Activated CD4-positive, alpha-beta T cell treated with anti-CD3 and anti-CD28 coated beads for 36 hours (primary cell): ENCODE measurements at regions not wholly inside any gene's neighbourhood (a gene's known extent, or its start where the extent isn't known, plus 50 kb on each side); places are given as distances from the start of the nearest gene placed in this dataset.

Experiments used
- ATAC-seq: fragments of 200-7000 bp; cut with Tn5 transposase; one replicate; pipeline ENCODE4 v1.10.0; 2021; ENCODE audit warnings: mild to moderate bottlenecking, moderate library complexity
- CTCF ChIA-PET: fragments of 350-600 bp; sonication (Branson Sonifier 250); formaldehyde crosslinking; loops from one replicate; lab custom pipeline; 2021; ENCODE audit warnings: antibody characterized with exemption; lab: Charles Lee
- POLR2A ChIA-PET: fragments of 350-600 bp; sonication (Branson Sonifier 250); formaldehyde crosslinking; loops from one replicate; lab custom pipeline; 2021; ENCODE audit warnings: antibody characterized with exemption, inconsistent platforms; lab: Charles Lee
- DNase-seq: peaks from one replicate; pipeline ENCODE4 v3.0.0-alpha.2; 2020
- H3K27ac Mint-ChIP-seq: one replicate; pipeline ENCODE4 v1.8.0; 2021; ENCODE audit warnings: mixed read lengths
- H3K27me3 Mint-ChIP-seq: one replicate; pipeline ENCODE4 v1.8.0; 2021; ENCODE audit warnings: mixed read lengths
- H3K36me3 Mint-ChIP-seq: one replicate; pipeline ENCODE4 v1.8.0; 2021; ENCODE audit warnings: low read depth, mixed read lengths
- H3K4me1 Mint-ChIP-seq: one replicate; pipeline ENCODE4 v1.8.0; 2021; ENCODE audit warnings: mixed read lengths
- H3K4me3 Mint-ChIP-seq: one replicate; pipeline ENCODE4 v1.8.0; 2021; ENCODE audit warnings: mild to moderate bottlenecking, moderate library complexity, mixed read lengths
- H3K9me3 Mint-ChIP-seq: one replicate; pipeline ENCODE4 v1.8.0; 2021; ENCODE audit warnings: low read depth, mixed read lengths
- intact Hi-C, 2 experiments: fragments of 100-400 bp; cut with DNase I in 1 of 2; cut with micrococcal nuclease in 1 of 2; formaldehyde crosslinking; loops; one replicate each; pipeline versions ENCODE4 v1.14.2 to v1.15.1; 2022 to 2024; cut with DNase I, micrococcal nuclease

DNA sequence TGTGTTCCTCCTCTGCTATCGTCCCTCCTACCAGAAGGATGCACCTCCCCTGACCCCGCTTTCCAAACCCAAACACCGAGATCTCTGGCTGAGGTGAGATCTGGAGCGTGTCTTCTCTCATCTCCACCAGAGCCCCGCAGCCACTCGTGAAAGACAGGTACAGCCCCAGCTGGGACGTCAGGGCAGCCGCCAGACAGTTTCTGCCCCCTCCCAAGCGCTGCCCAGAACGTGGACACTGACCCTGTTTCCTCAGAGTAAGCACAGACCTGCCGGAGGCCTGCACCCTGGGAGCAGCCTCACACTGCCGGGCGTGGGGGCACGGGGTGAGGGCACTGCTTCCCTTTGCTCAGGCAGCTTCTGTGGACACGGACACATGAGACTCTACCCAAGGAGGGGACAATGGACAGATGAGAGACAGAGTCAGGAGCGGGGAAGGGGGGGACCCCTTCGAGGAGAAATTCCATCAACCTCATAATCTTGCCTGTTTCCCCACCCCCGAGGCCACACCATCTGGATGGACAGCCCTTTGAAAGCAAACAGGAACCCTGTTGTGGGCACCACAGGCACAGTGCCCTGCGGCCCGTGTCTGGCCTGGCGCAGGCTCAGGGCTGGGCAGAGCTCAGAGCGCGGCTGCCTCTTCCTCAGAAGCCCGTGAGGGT, 210.6 kb downstream of the DLL1 start:
- H3K27ac Mint-ChIP-seq: no peak overlapping the region
- peaks cover 3% of the 10 kb centered on the region for H3K4me1 Mint-ChIP-seq
- intact Hi-C loops: no loop called here
- ATAC-seq: no peak
- ChIA-PET CTCF (no interaction called here), POLR2A (interaction anchor here (0.7 kb wide), 1 partner anchor 122 kb away, joined by 3 read pairs; no protein-coding TSS in a partner anchor)
- H3K36me3 Mint-ChIP-seq: no peaks in the 10 kb centered on the region
- H3K27me3 Mint-ChIP-seq: peaks cover 4% of the 10 kb centered on the region
- peaks cover 3% of the 10 kb centered on the region for H3K9me3 Mint-ChIP-seq
- no peak overlapping the region for H3K4me3 Mint-ChIP-seq
- DNase-seq: no peak

DNA sequence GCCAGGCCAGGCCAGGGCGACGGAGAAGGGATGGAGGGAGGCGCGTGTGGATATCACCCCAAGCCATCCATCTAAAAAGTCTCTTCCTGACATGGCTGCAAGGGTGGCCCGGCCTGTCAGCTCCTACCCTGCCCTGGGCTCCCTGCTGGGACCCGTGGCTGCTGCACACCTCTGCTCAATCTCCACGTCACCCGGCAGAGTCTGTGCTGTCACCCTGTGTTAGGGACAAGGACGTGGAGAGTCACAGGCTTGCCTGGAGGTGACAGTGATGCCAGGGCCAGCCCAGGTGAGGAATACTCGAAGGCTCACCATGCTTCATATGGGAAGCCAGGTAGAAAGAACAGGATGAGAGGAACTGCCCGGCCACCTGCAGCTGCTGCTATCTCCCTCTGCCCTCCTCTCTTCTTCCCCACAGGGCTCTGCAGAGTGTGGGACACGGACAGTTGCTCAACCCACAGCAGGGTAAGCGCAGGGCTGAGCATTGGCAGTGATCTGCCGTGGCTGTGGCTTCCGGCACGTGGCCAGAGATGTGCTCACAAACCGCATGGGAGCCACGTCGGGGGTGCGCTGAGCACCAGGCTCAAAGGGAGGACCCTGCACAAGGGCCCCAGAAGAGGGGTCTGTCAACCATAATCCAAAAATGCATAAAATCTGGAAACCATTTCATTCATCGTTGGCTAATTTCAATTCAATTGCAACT, 214.3 kb downstream of the DLL1 start:
- intact Hi-C loops: no loop called here
- no peak overlapping the region for H3K27ac Mint-ChIP-seq
- H3K36me3 Mint-ChIP-seq: no peaks in the 10 kb centered on the region
- H3K4me3 Mint-ChIP-seq: no peak overlapping the region
- peaks cover 3% of the 10 kb centered on the region for H3K9me3 Mint-ChIP-seq
- no peaks in the 10 kb centered on the region for H3K4me1 Mint-ChIP-seq
- ChIA-PET CTCF (no interaction called here), POLR2A (no interaction called here)
- DNase-seq (no peak), ATAC-seq (no peak)
- H3K27me3 Mint-ChIP-seq: peaks cover 8% of the 10 kb centered on the region

DNA sequence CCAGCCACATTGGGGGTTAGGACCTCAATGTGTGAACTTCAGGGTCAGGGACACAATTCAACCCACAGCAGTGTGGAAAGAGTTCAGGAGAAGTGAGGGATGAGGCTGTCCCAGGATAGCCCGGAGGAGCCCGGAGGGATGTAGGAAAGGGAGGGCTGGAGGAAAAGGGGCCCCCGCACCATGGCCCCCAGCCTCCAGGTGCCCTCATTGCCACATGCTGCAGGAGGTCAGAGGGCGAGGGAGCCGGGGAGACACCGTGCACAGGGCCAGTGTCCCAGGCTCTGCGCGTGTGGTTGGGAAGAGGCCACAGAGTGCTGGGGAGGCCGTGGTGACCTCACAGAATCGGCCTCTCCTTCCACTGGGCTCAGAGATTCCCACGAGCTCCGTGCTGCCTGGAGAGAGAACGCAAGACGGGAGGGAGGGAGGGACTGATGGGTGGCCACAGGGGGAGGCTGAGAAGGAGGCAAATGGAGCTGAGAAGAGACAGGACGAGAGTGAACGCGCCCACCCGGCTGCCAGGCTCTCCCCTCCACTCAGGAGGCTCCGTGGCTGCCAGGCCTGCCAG, 215.1 kb downstream of the DLL1 start:
- POLR2A ChIA-PET: no interaction called here
- H3K4me1 Mint-ChIP-seq: no peaks in the 10 kb centered on the region
- no peaks in the 10 kb centered on the region for H3K36me3 Mint-ChIP-seq
- CTCF ChIA-PET: interaction anchor here (0.6 kb wide), 1 partner anchor 127 kb away, joined by 3 read pairs; no protein-coding TSS in a partner anchor
- intact Hi-C loops: no loop called here
- peaks cover 3% of the 10 kb centered on the region for H3K9me3 Mint-ChIP-seq
- no peak overlapping the region for H3K4me3 Mint-ChIP-seq
- no peak overlapping the region for H3K27ac Mint-ChIP-seq
- ATAC-seq (no peak), DNase-seq (no peak)
- peaks cover 8% of the 10 kb centered on the region for H3K27me3 Mint-ChIP-seq

DNA sequence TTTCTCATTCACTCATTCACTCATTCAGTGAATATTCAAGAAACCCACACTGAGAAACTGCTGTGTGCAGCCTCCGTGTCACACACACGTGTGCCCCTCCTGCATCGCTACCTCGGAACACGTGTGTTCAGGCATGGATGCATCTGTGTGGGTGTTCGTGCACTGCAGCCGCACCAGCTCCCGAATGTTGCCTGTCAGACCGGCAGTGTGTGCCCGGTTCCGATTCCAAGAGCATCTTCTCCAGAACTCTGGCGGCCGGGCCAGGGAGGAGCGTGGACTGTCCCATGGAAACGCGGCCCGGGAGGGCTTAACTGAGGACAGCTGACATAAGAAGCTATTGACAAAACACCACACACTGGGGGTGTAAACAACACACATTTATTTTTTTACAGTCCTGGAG, 216.0 kb downstream of the DLL1 start:
- no peaks in the 10 kb centered on the region for H3K36me3 Mint-ChIP-seq
- no peaks in the 10 kb centered on the region for H3K4me1 Mint-ChIP-seq
- ATAC-seq (no peak), DNase-seq (no peak)
- no peak overlapping the region for H3K27ac Mint-ChIP-seq
- intact Hi-C loops: no loop called here
- peaks cover 10% of the 10 kb centered on the region for H3K27me3 Mint-ChIP-seq
- ChIA-PET CTCF (interaction anchor here (0.6 kb wide), 1 partner anchor 126 kb away, joined by 3 read pairs; no protein-coding TSS in a partner anchor), POLR2A (no interaction called here)
- no peak overlapping the region for H3K4me3 Mint-ChIP-seq
- peaks cover 3% of the 10 kb centered on the region for H3K9me3 Mint-ChIP-seq

DNA sequence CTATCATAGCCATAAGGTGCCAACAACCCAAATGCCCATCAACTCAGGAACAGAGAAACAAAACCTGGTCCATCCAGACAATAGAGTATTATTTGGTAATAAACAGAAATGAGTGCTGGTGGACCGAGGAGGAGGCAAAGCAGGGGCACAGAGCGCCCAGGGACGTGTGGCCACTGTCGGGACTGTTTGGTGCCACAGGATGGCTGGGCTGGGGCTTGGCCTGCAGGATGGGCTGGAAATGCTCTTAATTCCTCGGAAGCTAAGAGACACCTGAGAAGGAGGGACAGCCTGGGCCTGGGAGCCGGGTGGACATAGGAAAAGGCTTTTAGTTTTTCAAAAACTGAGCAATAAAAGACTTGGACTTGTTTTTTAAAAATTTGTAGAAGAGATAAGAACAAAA, 216.4 kb downstream of the DLL1 start:
- POLR2A ChIA-PET: no interaction called here
- H3K27me3 Mint-ChIP-seq: peaks cover 11% of the 10 kb centered on the region
- H3K36me3 Mint-ChIP-seq: no peaks in the 10 kb centered on the region
- H3K27ac Mint-ChIP-seq: no peak overlapping the region
- H3K9me3 Mint-ChIP-seq: peaks cover 4% of the 10 kb centered on the region
- intact Hi-C loops: no loop called here
- H3K4me1 Mint-ChIP-seq: no peaks in the 10 kb centered on the region
- no peak for ATAC-seq
- DNase-seq: no peak
- CTCF ChIA-PET: interaction anchor here (0.7 kb wide), 1 partner anchor 496 kb away, joined by 3 read pairs; no protein-coding TSS in a partner anchor
- no peak overlapping the region for H3K4me3 Mint-ChIP-seq

DNA sequence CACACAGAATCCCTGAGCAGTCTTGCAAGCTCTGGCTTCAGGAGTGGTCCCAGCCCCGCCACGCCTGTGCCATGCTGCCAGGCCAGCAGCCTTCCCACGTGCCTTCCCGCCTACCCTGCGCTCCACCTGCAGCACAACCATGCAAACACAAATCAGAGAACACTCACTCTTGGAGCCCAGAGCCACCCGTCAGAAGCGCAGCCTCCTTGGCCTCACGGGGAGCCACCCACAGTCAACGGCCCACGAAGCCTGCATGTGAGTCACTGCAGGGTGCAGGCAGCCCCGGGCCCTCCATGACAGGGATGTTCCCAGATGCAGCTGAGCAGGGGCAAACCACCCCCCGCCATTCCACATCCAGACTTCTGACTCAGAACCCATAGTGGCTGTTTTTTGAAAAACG, 217.0 kb downstream of the DLL1 start:
- Mint-ChIP-seq H3K4me1 (no peaks in the 10 kb centered on the region), H3K27ac (no peak overlapping the region), H3K36me3 (no peaks in the 10 kb centered on the region), H3K9me3 (peaks cover 4% of the 10 kb centered on the region), H3K27me3 (peaks cover 10% of the 10 kb centered on the region), H3K4me3 (no peak overlapping the region)
- CTCF ChIA-PET: interaction anchor here (0.7 kb wide), 1 partner anchor 495 kb away, joined by 3 read pairs; no protein-coding TSS in a partner anchor
- no peak for ATAC-seq
- no peak for DNase-seq
- POLR2A ChIA-PET: no interaction called here
- intact Hi-C loops: no loop called here

DNA sequence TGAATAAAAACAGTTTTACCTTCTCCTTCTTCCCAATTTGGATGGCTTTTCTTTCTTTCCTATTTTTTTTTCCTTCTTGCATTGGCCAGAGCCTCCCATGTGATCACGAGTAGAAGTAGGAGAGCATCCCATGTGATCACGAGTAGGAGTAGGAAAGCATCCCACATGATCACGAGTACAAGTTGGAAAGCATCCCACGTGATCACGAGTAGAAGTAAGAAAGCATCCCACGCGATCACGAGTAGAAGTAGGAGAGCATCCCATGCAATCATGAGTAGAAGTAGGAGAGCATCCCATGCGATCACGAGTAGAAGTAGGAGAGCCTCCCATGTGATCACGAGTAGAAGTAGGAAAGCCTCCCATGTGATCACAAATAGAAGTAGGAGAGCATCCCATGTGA, 218.6 kb downstream of the DLL1 start:
- ATAC-seq (no peak), DNase-seq (no peak)
- H3K9me3 Mint-ChIP-seq: peaks cover 4% of the 10 kb centered on the region
- H3K27ac Mint-ChIP-seq: no peak overlapping the region
- peaks cover 11% of the 10 kb centered on the region for H3K27me3 Mint-ChIP-seq
- intact Hi-C loops: no loop called here
- H3K4me1 Mint-ChIP-seq: no peaks in the 10 kb centered on the region
- ChIA-PET CTCF (no interaction called here), POLR2A (no interaction called here)
- H3K4me3 Mint-ChIP-seq: no peak overlapping the region
- H3K36me3 Mint-ChIP-seq: no peaks in the 10 kb centered on the region

DNA sequence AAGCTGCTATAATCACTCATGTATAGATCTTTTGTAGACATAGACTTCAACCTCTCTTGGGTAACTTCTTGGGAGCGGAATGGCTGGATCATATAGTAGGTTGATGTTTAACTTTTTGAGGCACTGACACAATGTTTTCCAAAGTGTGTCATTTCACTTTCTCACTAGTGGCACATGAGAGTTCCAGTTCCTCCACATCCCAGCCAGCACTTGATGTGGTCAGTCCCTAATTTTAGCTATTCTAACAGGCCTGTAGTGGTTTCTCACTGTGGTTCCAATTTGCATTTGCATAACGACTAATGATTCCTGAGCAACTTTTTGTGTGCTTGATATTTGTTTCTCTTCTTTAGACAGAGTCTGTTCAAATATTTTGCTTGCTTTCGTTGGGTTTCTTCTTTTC, 221.3 kb downstream of the DLL1 start:
- no peak overlapping the region for H3K4me3 Mint-ChIP-seq
- peaks cover 4% of the 10 kb centered on the region for H3K9me3 Mint-ChIP-seq
- intact Hi-C loops: no loop called here
- no peak overlapping the region for H3K27ac Mint-ChIP-seq
- POLR2A ChIA-PET: no interaction called here
- H3K27me3 Mint-ChIP-seq: peaks cover 11% of the 10 kb centered on the region
- no peaks in the 10 kb centered on the region for H3K4me1 Mint-ChIP-seq
- CTCF ChIA-PET: no interaction called here
- H3K36me3 Mint-ChIP-seq: no peaks in the 10 kb centered on the region
- ATAC-seq (no peak), DNase-seq (no peak)

DNA sequence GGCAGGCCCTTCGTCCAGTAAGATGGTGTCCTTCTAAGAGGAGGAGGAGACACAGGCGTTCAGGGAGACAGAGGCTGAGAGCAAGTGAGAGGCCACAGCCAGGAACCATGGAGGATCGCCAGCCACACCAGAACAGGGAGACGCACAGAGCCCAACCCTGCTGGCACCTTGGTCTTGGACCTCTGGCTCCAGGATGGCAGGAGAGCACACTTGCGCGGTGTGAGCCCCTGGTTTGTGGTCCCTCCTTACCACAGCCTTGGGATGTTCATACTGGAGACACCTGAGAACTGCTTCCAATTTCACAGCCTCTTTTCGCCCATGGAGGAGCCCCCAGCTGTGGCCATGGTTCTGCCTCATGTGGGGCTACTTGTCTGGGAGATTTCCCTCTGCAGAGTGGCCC, 222.4 kb downstream of the DLL1 start:
- no peak for ATAC-seq
- no peak for DNase-seq
- ChIA-PET CTCF (no interaction called here), POLR2A (no interaction called here)
- Mint-ChIP-seq H3K27ac (no peak overlapping the region), H3K36me3 (no peaks in the 10 kb centered on the region), H3K4me1 (no peaks in the 10 kb centered on the region), H3K9me3 (peaks cover 4% of the 10 kb centered on the region), H3K4me3 (no peak overlapping the region), H3K27me3 (peaks cover 11% of the 10 kb centered on the region)
- intact Hi-C loops: no loop called here

DNA sequence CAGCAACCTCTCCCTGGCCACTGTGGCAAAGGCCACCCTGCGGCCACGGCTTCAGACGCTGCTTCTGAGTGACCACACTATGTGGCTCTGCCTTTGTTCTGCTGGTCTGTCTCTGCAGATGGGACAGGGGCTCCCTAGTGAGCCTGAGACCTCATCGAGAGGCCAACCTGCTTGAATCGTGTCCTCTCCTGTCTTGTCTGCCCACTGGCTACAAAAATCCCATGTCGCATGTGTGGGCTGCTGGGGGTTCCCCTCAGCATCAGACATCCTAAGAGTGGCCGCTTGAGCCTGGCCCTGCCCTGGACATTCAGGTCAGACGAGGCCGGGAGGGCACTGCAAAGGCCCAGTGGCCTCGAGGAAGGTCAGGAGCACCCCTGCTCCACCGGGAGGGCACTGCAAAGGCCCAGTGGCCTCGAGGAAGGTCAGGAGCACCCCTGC, 222.9 kb downstream of the DLL1 start:
- no peak overlapping the region for H3K27ac Mint-ChIP-seq
- intact Hi-C loops: no loop called here
- H3K36me3 Mint-ChIP-seq: no peaks in the 10 kb centered on the region
- peaks cover 4% of the 10 kb centered on the region for H3K9me3 Mint-ChIP-seq
- no peak for ATAC-seq
- H3K4me3 Mint-ChIP-seq: no peak overlapping the region
- CTCF ChIA-PET: no interaction called here
- no peak for DNase-seq
- peaks cover 11% of the 10 kb centered on the region for H3K27me3 Mint-ChIP-seq
- H3K4me1 Mint-ChIP-seq: no peaks in the 10 kb centered on the region
- POLR2A ChIA-PET: no interaction called here

DNA sequence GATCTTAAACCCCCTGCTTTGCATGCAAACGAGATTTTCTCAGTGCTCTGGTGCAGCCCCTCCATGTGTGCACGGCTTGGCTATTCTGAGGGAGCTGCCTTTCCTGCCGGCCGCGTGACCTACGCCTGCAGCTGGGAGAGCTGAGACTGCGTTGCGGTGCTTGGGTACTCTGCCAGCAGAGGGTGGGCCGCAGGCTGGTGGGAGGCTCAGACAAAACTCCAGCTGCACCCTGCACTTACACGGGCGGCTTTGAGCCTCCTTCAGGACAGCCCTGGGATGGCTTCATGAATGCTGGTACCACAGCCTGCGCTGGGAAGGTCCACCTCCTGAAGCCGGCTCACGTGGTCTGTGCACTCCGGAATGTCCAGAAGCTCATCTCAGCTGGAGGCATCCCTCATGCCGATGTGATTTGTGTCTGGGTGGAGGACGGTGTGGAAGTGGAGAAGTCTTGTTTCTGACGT, 223.7 kb downstream of the DLL1 start:
- Mint-ChIP-seq H3K27me3 (peaks cover 9% of the 10 kb centered on the region), H3K4me3 (no peak overlapping the region), H3K36me3 (no peaks in the 10 kb centered on the region), H3K9me3 (peaks cover 4% of the 10 kb centered on the region), H3K4me1 (no peaks in the 10 kb centered on the region), H3K27ac (no peak overlapping the region)
- DNase-seq (no peak), ATAC-seq (no peak)
- ChIA-PET POLR2A (no interaction called here), CTCF (no interaction called here)
- intact Hi-C loops: no loop called here

DNA sequence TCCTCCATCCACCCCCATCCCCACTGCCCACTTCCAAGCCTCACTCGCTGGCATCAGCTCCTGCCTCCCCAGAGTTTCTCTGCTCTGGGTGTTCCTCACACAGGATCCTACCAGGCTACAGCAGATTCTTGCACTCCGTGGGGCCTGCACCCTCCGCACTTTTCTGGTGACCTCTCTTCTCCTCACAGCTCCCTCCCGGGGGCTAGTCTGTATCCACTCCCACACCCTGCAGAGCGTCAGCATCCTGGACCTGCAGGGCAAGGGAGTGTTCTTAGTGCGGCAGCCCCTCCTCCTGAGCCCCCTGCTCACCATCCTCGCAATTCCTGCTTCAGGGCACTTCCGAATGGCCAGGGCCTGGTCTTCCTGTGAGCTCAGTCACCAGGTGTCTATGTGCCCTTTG, 224.2 kb downstream of the DLL1 start:
- ChIA-PET POLR2A (no interaction called here), CTCF (no interaction called here)
- Mint-ChIP-seq H3K4me3 (no peak overlapping the region), H3K4me1 (no peaks in the 10 kb centered on the region), H3K36me3 (no peaks in the 10 kb centered on the region), H3K27ac (no peak overlapping the region), H3K9me3 (peaks cover 4% of the 10 kb centered on the region), H3K27me3 (peaks cover 8% of the 10 kb centered on the region)
- intact Hi-C loops: no loop called here
- no peak for ATAC-seq
- no peak for DNase-seq
